HepG2 (cell line): ENCODE measurements at regions not wholly inside any gene's neighbourhood (a gene's known extent, or its start where the extent isn't known, plus 50 kb on each side); places are given as distances from the start of the nearest gene placed in this dataset.

Experiments
- ATAC-seq: fragments of 200-7000 bp; cut with Tn5 transposase; 3 replicates; pipeline ENCODE4 v1.9.1; 2020; ENCODE audit warnings: mild to moderate bottlenecking, moderate library complexity
- BruUV-seq: library from RNA; stranded (reverse); fragments of 400-500 nt; replicated peaks from 2 replicates; lab custom pipeline; 2021; lab: Mats Ljungman, UMichigan
- CTCF ChIA-PET: fragments of 300-600 bp; formaldehyde crosslinking; extraction: SDS; loops from one replicate; lab custom pipeline; 2021; ENCODE audit warnings: low total read pairs, inconsistent platforms, low intra/inter-chr PET ratio; lab: Yijun Ruan, JAX
- POLR2A ChIA-PET: fragments of 350-600 bp; sonication (Branson Sonifier 250); formaldehyde crosslinking; loops from one replicate; lab custom pipeline; 2020; ENCODE audit warnings: antibody characterized with exemption, inconsistent platforms; lab: Yijun Ruan, JAX
- DNase-seq: peaks from one replicate; pipeline ENCODE4 v3.0.0-alpha.2; 2015; ENCODE audit warnings: low spot score
- FAIRE-seq: peaks from 3 replicates; lab custom pipeline; 2011; peaks lifted over from hg19 to GRCh38; lab: Jason Lieb, UNC
- H2AFZ ChIP-seq: one replicate; pipeline ENCODE4 v1.6.1; 2011; ENCODE audit warnings: low read length, inconsistent platforms
- H3K27ac ChIP-seq: fragments of 300-600 bp; 3 replicates; pipeline ENCODE4 v1.8.0; 2011; ENCODE audit warnings: mixed run types, mild to moderate bottlenecking, mixed read lengths, low read length, inconsistent platforms; ENCODE audit not compliant: insufficient read depth; ENCODE audit errors: extremely low read length
- H3K27me3 ChIP-seq, 2 experiments: fragments of 200-600 bp in 1 of 2; 2 replicates in 1 of 2; 3 replicates in 1 of 2; pipeline versions ENCODE4 v1.6.0 to v1.8.0; 2011; ENCODE audit warnings: low read length in 2 of 2, mild to moderate bottlenecking in 2 of 2, moderate library complexity in 2 of 2, inconsistent platforms in 1 of 2; ENCODE audit not compliant: insufficient read depth in 2 of 2, control insufficient read depth in 1 of 2
- H3K36me3 ChIP-seq, 2 experiments: fragments of 200-600 bp in 1 of 2; replicated peaks in 1 of 2; 2 replicates in 1 of 2; 3 replicates in 1 of 2; pipeline versions ENCODE4 v1.5.1 to v1.8.0; 2011; ENCODE audit warnings: low read length in 2 of 2, inconsistent platforms in 1 of 2; ENCODE audit not compliant: insufficient read depth in 2 of 2, control insufficient read depth in 1 of 2
- H3K4me1 ChIP-seq: 2 replicates; pipeline ENCODE4 v1.5.1; 2012; ENCODE audit warnings: low read length, inconsistent platforms; ENCODE audit not compliant: insufficient read depth
- H3K4me2 ChIP-seq: 2 replicates; pipeline ENCODE4 v1.6.0; 2011; ENCODE audit warnings: low read depth, low read length, inconsistent platforms
- H3K4me3 ChIP-seq, 3 experiments: fragments of 200-600 bp in 1 of 3; sonication (generic), shearing (Covaris generic) in 1 of 3; replicated peaks in 1 of 3; 2 replicates each; pipeline ENCODE4 v1.5.1; 2011 to 2016; ENCODE audit warnings: low read length in 3 of 3, inconsistent platforms in 2 of 3, low read depth in 2 of 3, mild to moderate bottlenecking in 2 of 3, control low read depth in 1 of 3, mixed read lengths in 1 of 3; ENCODE audit not compliant: insufficient read depth in 1 of 3
- H3K79me2 ChIP-seq: one replicate; pipeline ENCODE4 v1.6.1; 2011; ENCODE audit warnings: low read length, inconsistent platforms; ENCODE audit not compliant: insufficient read depth
- H3K9ac ChIP-seq: 2 replicates; pipeline ENCODE4 v1.6.0; 2011; ENCODE audit warnings: mild to moderate bottlenecking, low read depth, low read length, inconsistent platforms; ENCODE audit not compliant: insufficient read depth
- H3K9me3 ChIP-seq: 2 replicates; pipeline ENCODE4 v1.5.1; 2012; ENCODE audit warnings: mild to moderate bottlenecking, low read length
- H4K20me1 ChIP-seq: 2 replicates; pipeline ENCODE4 v1.6.0; 2011; ENCODE audit warnings: inconsistent platforms, mild to moderate bottlenecking, low read length, moderate library complexity; ENCODE audit not compliant: insufficient read depth
- CREBL2 ChIP-seq: sonication (generic); formaldehyde crosslinking; IDR thresholded peaks from 2 replicates; pipeline ENCODE4 v1.8.1; 2023; ENCODE audit warnings: missing genetic modification reagents, mild to moderate bottlenecking, borderline replicate concordance
- GZF1 ChIP-seq: sonication (generic); formaldehyde crosslinking; IDR thresholded peaks from 2 replicates; pipeline ENCODE4 v1.5.1; 2020; ENCODE audit warnings: mild to moderate bottlenecking, missing genetic modification reagents
- HNF1B ChIP-seq: sonication (generic); formaldehyde crosslinking; IDR thresholded peaks from 2 replicates; pipeline ENCODE4 v1.5.1; 2020; ENCODE audit warnings: mild to moderate bottlenecking, moderate library complexity, missing genetic modification reagents
- HNRNPK ChIP-seq: fragments of 200-400 bp; formaldehyde crosslinking; IDR thresholded peaks from 2 replicates; pipeline ENCODE4 v1.6.1; 2018; ENCODE audit warnings: low read length, low read depth, moderate library complexity, mild to moderate bottlenecking; ENCODE audit not compliant: poor library complexity, severe bottlenecking
- IKZF4 ChIP-seq: sonication (generic); formaldehyde crosslinking; IDR thresholded peaks from 2 replicates; pipeline ENCODE4 v1.5.1; 2020; ENCODE audit warnings: borderline replicate concordance, mild to moderate bottlenecking, low read depth, missing genetic modification reagents; ENCODE audit errors: not compliant biosample characterization
- IRX3 ChIP-seq: sonication (generic); formaldehyde crosslinking; IDR thresholded peaks from 2 replicates; pipeline ENCODE4 v1.8.1; 2023; ENCODE audit warnings: mild to moderate bottlenecking, low read depth, missing genetic modification reagents, borderline replicate concordance
- MEIS2 ChIP-seq: sonication (generic); formaldehyde crosslinking; IDR thresholded peaks from 2 replicates; pipeline ENCODE4 v1.9.0; 2021; ENCODE audit warnings: mild to moderate bottlenecking, missing genetic modification reagents
- PAX8 ChIP-seq: sonication (generic); formaldehyde crosslinking; IDR thresholded peaks from 2 replicates; pipeline ENCODE4 v1.8.0; 2022; ENCODE audit warnings: mild to moderate bottlenecking, missing genetic modification reagents, borderline replicate concordance
- SKI ChIP-seq: fragments of 450-650 bp; IDR thresholded peaks from one replicate; pipeline ENCODE4 v1.6.1; 2018; ENCODE audit warnings: mild to moderate bottlenecking; ENCODE audit not compliant: partially characterized antibody
- TSC22D2 ChIP-seq: sonication (generic); formaldehyde crosslinking; IDR thresholded peaks from 2 replicates; pipeline ENCODE4 v1.5.1; 2020; ENCODE audit warnings: missing genetic modification reagents, mild to moderate bottlenecking, borderline replicate concordance
- ZBTB4 ChIP-seq: sonication (generic); formaldehyde crosslinking; IDR thresholded peaks from 2 replicates; pipeline ENCODE4 v1.4.0; 2020; ENCODE audit warnings: missing genetic modification reagents, mild to moderate bottlenecking, borderline replicate concordance
- ZNF510 ChIP-seq: sonication (generic); formaldehyde crosslinking; IDR thresholded peaks from 2 replicates; pipeline ENCODE4 v1.4.0; 2020; ENCODE audit warnings: low read depth, mild to moderate bottlenecking, missing genetic modification reagents
- ZNF549 ChIP-seq: sonication (generic); formaldehyde crosslinking; IDR thresholded peaks from 2 replicates; pipeline ENCODE4 v1.5.0; 2020; ENCODE audit warnings: missing genetic modification reagents
- ZNF589 ChIP-seq: sonication (generic); formaldehyde crosslinking; conservative IDR thresholded peaks from 2 replicates; pipeline ENCODE4 v1.8.0; 2022; ENCODE audit warnings: mild to moderate bottlenecking, moderate library complexity, missing genetic modification reagents
- ZSCAN20 ChIP-seq: sonication (generic); formaldehyde crosslinking; IDR thresholded peaks from 2 replicates; pipeline ENCODE4 v1.4.0; 2020; ENCODE audit warnings: missing genetic modification reagents, mild to moderate bottlenecking, borderline replicate concordance
- WGBS: methylation state at CpG from one replicate; pipeline ENCODE4 v1.1.6; 2017; ENCODE audit warnings: low lambda C conversion rate; 5-methylcytosine and 5-hydroxymethylcytosine counted together
- in situ Hi-C: cut with HindIII; loops from 2 replicates; pipeline ENCODE4 v1.10.0; 2017; ENCODE audit warnings: low pct_unique_long_range_greater_than_20kb; ENCODE audit not compliant: extremely low pct_ligation_motif_present
- intact Hi-C: fragments of 100-400 bp; cut with micrococcal nuclease; formaldehyde crosslinking; loops from one replicate; pipeline ENCODE4 v1.10.0; 2022; ENCODE audit not compliant: unreplicated experiment
- TF ChIP-seq, protein P1 (sequence below): sonication (generic); formaldehyde crosslinking; IDR thresholded peaks from 2 replicates; pipeline ENCODE4 v1.9.0; 2021; ENCODE audit warnings: missing genetic modification reagents, borderline replicate concordance

DNA sequence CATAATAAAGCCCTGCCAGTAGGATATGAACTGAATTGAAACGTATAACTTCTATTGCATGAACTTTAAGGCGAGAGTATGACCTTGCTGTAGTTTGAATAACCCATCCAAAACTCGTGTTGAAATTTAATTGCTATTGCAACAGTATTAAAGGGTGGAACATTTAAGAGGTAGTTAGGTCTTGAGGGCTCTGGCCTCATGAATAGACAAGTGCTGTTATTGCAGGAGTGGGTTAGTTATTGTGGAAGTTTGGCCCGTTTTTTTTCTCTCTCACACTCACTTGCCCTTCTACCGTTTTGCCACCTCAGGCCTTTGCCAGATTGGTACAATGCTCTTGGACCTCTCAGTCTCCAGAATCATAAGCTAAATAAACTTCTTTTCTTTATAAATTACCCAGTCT, 473.7 kb upstream of the SYT1 start:
- no peak for ATAC-seq
- POLR2A ChIA-PET = no interaction called here
- H3K4me3 ChIP-seq = no peak overlapping the region
- H3K9ac ChIP-seq = no peak overlapping the region
- WGBS = 5% methylated on average over 5 of the region's 5 CpGs
- H4K20me1 ChIP-seq = no peaks in the 10 kb centered on the region
- H3K27ac ChIP-seq = no peak overlapping the region
- FAIRE-seq = no peak
- intact Hi-C loops = no loop called here
- no peaks in the 10 kb centered on the region for H3K4me1 ChIP-seq
- no peak overlapping the region for H2AFZ ChIP-seq
- no peak overlapping the region for H3K4me2 ChIP-seq
- TF ChIP-seq IKZF4 (CRISPR knock-in tag) (no peak), PAX8 (CRISPR knock-in tag) (no peak), IRX3 (no peak), ZNF589 (CRISPR knock-in tag) (no peak), ZSCAN20 (CRISPR knock-in tag) (no peak), ZNF549 (CRISPR knock-in tag) (no peak), HNF1B (CRISPR knock-in tag) (no peak), ZNF510 (CRISPR knock-in tag) (no peak), GZF1 (CRISPR knock-in tag) (no peak), TSC22D2 (CRISPR knock-in tag) (no peak), HNRNPK (no peak), SKI (no peak), ZBTB4 (CRISPR knock-in tag) (no peak), CREBL2 (CRISPR knock-in tag) (no peak), MEIS2 (CRISPR knock-in tag) (no peak)
- TF ChIP-seq, protein P1, sequence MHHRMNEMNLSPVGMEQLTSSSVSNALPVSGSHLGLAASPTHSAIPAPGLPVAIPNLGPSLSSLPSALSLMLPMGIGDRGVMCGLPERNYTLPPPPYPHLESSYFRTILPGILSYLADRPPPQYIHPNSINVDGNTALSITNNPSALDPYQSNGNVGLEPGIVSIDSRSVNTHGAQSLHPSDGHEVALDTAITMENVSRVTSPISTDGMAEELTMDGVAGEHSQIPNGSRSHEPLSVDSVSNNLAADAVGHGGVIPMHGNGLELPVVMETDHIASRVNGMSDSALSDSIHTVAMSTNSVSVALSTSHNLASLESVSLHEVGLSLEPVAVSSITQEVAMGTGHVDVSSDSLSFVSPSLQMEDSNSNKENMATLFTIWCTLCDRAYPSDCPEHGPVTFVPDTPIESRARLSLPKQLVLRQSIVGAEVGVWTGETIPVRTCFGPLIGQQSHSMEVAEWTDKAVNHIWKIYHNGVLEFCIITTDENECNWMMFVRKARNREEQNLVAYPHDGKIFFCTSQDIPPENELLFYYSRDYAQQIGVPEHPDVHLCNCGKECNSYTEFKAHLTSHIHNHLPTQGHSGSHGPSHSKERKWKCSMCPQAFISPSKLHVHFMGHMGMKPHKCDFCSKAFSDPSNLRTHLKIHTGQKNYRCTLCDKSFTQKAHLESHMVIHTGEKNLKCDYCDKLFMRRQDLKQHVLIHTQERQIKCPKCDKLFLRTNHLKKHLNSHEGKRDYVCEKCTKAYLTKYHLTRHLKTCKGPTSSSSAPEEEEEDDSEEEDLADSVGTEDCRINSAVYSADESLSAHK (CRISPR knock-in tag) = no peak
- TF ChIP-seq, all 625 proteins: peak for 0
- CTCF ChIA-PET = no interaction called here
- Histone ChIP-seq H3K27me3 (no peaks in the 10 kb centered on the region; a peak in 1 of 5 replicates), H3K79me2 (no peaks in the 10 kb centered on the region), H3K36me3 (no peaks in the 10 kb centered on the region), H3K9me3 (no peaks in the 10 kb centered on the region)
- in situ Hi-C loops = no loop called here
- DNase-seq = no peak
- BruUV-seq = no TSS peak
